ENCODE measurements at regions not wholly inside any gene's neighbourhood (a gene's known extent, or its start where the extent isn't known, plus 50 kb on each side); places are given as distances from the start of the nearest gene placed in this dataset.

GRCh38 chr15:94607176-94607654 is 375.9 kb downstream of the MCTP2 start:
- DNase-seq (ENCODE audit: low read depth): no peak

GRCh38 chr15:94610069-94610468 is 378.7 kb downstream of the MCTP2 start:
- no peak for DNase-seq (ENCODE audit: low read depth)

- DNase-seq (ENCODE audit: low read depth): no peak
Observed at GRCh38 chr15:94610485-94610884, 379.1 kb downstream of the MCTP2 start.

GRCh38 chr15:94611656-94612055 is 380.3 kb downstream of the MCTP2 start:
- no peak for DNase-seq (ENCODE audit: low read depth)

GRCh38 chr15:94615688-94616087 is 384.3 kb downstream of the MCTP2 start:
- DNase-seq (ENCODE audit: low read depth): no peak

GRCh38 chr15:94620632-94621031 is 389.3 kb downstream of the MCTP2 start:
- DNase-seq (ENCODE audit: low read depth): no peak

- DNase-seq (ENCODE audit: low read depth): no peak
Observed at GRCh38 chr15:94621736-94622135, 390.4 kb downstream of the MCTP2 start.

GRCh38 chr15:94626949-94627348 is 395.6 kb downstream of the MCTP2 start:
- no peak for DNase-seq (ENCODE audit: low read depth)

GRCh38 chr15:94631608-94632007 is 400.2 kb downstream of the MCTP2 start:
- no peak for DNase-seq (ENCODE audit: low read depth)

GRCh38 chr15:94638183-94638582 is 406.8 kb downstream of the MCTP2 start:
- DNase-seq (ENCODE audit: low read depth): no peak

- DNase-seq (ENCODE audit: low read depth): no peak
Observed at GRCh38 chr15:94639701-94640100, 408.3 kb downstream of the MCTP2 start.

- DNase-seq (ENCODE audit: low read depth): no peak
Observed at GRCh38 chr15:94644433-94644832, 413.1 kb downstream of the MCTP2 start.

- no peak for DNase-seq (ENCODE audit: low read depth)
Observed at GRCh38 chr15:94653071-94653470, 421.7 kb downstream of the MCTP2 start.

GRCh38 chr15:94655249-94655880 is 424.0 kb downstream of the MCTP2 start:
- no peak for DNase-seq (ENCODE audit: low read depth)

GRCh38 chr15:94665676-94666441 is 434.5 kb downstream of the MCTP2 start:
- no peak for DNase-seq (ENCODE audit: low read depth)

- DNase-seq (ENCODE audit: low read depth): no peak
Observed at GRCh38 chr15:94666553-94666952, 435.2 kb downstream of the MCTP2 start.

GRCh38 chr15:94667109-94667508 is 435.7 kb downstream of the MCTP2 start:
- no peak for DNase-seq (ENCODE audit: low read depth)

- no peak for DNase-seq (ENCODE audit: low read depth)
Observed at GRCh38 chr15:94670438-94671034, 439.2 kb downstream of the MCTP2 start.

- no peak for DNase-seq (ENCODE audit: low read depth)
Observed at GRCh38 chr15:94671858-94672532, 440.6 kb downstream of the MCTP2 start.

- no peak for DNase-seq (ENCODE audit: low read depth)
Observed at GRCh38 chr15:94673801-94674200, 442.4 kb downstream of the MCTP2 start.

GRCh38 chr15:94674296-94674695 is 442.9 kb downstream of the MCTP2 start:
- no peak for DNase-seq (ENCODE audit: low read depth)

GRCh38 chr15:94677202-94677790 is 445.9 kb downstream of the MCTP2 start:
- DNase-seq (ENCODE audit: low read depth): no peak
